Endothelial cell of umbilical vein (primary cell): ENCODE measurements at regions not wholly inside any gene's neighbourhood (a gene's known extent, or its start where the extent isn't known, plus 50 kb on each side); places are given as distances from the start of the nearest gene placed in this dataset.

Experiments
- BruUV-seq: library from RNA; stranded (reverse); fragments of 400-500 nt; replicated peaks from 2 replicates; lab custom pipeline; 2021; lab: Mats Ljungman, UMichigan
- CTCF ChIA-PET: fragments of 300-600, 350-600 bp; sonication (Branson Sonifier 250); formaldehyde crosslinking; loops from one replicate; lab custom pipeline; 2021; ENCODE audit warnings: antibody characterized with exemption, inconsistent platforms; lab: Charles Lee
- POLR2A ChIA-PET: fragments of 300-600, 350-600 bp; sonication (Branson Sonifier 250); formaldehyde crosslinking; loops from one replicate; lab custom pipeline; 2021; ENCODE audit warnings: antibody characterized with exemption, inconsistent platforms; lab: Charles Lee
- DNase-seq: peaks from one replicate; pipeline ENCODE4 v3.0.0-alpha.2; 2011; ENCODE audit warnings: low read depth, low spot score
- FAIRE-seq: peaks from 2 replicates; lab custom pipeline; 2011; peaks lifted over from hg19 to GRCh38; lab: Jason Lieb, UNC
- H2AFZ ChIP-seq: 2 replicates; pipeline ENCODE4 v1.6.0; 2012; ENCODE audit warnings: low read depth, low read length, control low read depth, inconsistent platforms
- H3K27ac ChIP-seq: 2 replicates; pipeline ENCODE4 v1.5.1; 2011; ENCODE audit warnings: low read depth, mild to moderate bottlenecking, control low read depth, low read length, moderate library complexity; ENCODE audit not compliant: insufficient read depth
- H3K27me3 ChIP-seq, 2 experiments: 2 replicates each; pipeline versions ENCODE4 v1.6.0 to v1.6.1; 2011; ENCODE audit warnings: low read length in 2 of 2, mixed read lengths in 1 of 2; ENCODE audit not compliant: control insufficient read depth in 2 of 2, insufficient read depth in 2 of 2
- H3K36me3 ChIP-seq, 2 experiments: 2 replicates in 1 of 2; 3 replicates in 1 of 2; pipeline ENCODE4 v1.5.1; 2011; ENCODE audit warnings: low read length in 2 of 2, mild to moderate bottlenecking in 1 of 2, moderate library complexity in 1 of 2; ENCODE audit not compliant: control insufficient read depth in 2 of 2, insufficient read depth in 2 of 2; ENCODE audit errors: extremely low read depth in 1 of 2
- H3K4me1 ChIP-seq: 3 replicates; pipeline ENCODE4 v1.5.1; 2011; ENCODE audit warnings: mild to moderate bottlenecking, low read length; ENCODE audit not compliant: control insufficient read depth, insufficient read depth; ENCODE audit errors: extremely low read depth
- H3K4me2 ChIP-seq: 2 replicates; pipeline ENCODE4 v1.6.1; 2011; ENCODE audit warnings: low read length, control low read depth, mixed read lengths; ENCODE audit not compliant: insufficient read depth
- H3K4me3 ChIP-seq, 3 experiments: fragments of 200-600 bp in 1 of 3; sonication (generic), shearing (Covaris generic) in 1 of 3; replicated peaks in 1 of 3; 2 replicates each; pipeline ENCODE4 v1.5.1; 2011 to 2016; ENCODE audit warnings: control low read depth in 3 of 3, low read length in 3 of 3, mild to moderate bottlenecking in 2 of 3, inconsistent platforms in 1 of 3, low read depth in 1 of 3, moderate library complexity in 1 of 3; ENCODE audit not compliant: insufficient read depth in 1 of 3
- H3K79me2 ChIP-seq: 2 replicates; pipeline ENCODE4 v1.6.0; 2012; ENCODE audit warnings: low read length, inconsistent platforms; ENCODE audit not compliant: control insufficient read depth, insufficient read depth
- H3K9ac ChIP-seq: replicated peaks from 2 replicates; pipeline ENCODE3; 2011; ENCODE audit warnings: low read length, control low read depth; ENCODE audit not compliant: insufficient read depth; ENCODE audit errors: extremely low read depth
- H3K9me1 ChIP-seq: replicated peaks from 3 replicates; pipeline ENCODE4 v1.6.0; 2011; ENCODE audit warnings: mild to moderate bottlenecking, low read length; ENCODE audit not compliant: control insufficient read depth, insufficient read depth; ENCODE audit errors: extremely low read depth
- H3K9me3 ChIP-seq: replicated peaks from 2 replicates; pipeline ENCODE4 v1.5.1; 2012; ENCODE audit warnings: low read length, inconsistent platforms; ENCODE audit not compliant: control insufficient read depth, insufficient read depth
- H4K20me1 ChIP-seq: replicated peaks from 2 replicates; pipeline ENCODE3; 2011; ENCODE audit warnings: mild to moderate bottlenecking, low read length; ENCODE audit not compliant: control insufficient read depth, insufficient read depth; ENCODE audit errors: extremely low read depth
- FOS ChIP-seq: IDR thresholded peaks from 2 replicates; pipeline ENCODE4 v1.6.1; 2011; ENCODE audit warnings: mild to moderate bottlenecking, low read length, moderate library complexity, borderline replicate concordance; ENCODE audit not compliant: insufficient read depth
- GATA2 ChIP-seq: IDR thresholded peaks from 2 replicates; pipeline ENCODE4 v1.7.0; 2011; ENCODE audit warnings: low read depth, mild to moderate bottlenecking, moderate library complexity, mixed read lengths, low read length; ENCODE audit not compliant: insufficient read length, insufficient read depth
- JUN ChIP-seq: IDR thresholded peaks from 2 replicates; pipeline ENCODE4 v1.6.1; 2011; ENCODE audit warnings: borderline replicate concordance, low read depth; ENCODE audit not compliant: insufficient read length, insufficient read depth
- MYC ChIP-seq: IDR thresholded peaks from one replicate; pipeline ENCODE4 v1.6.1; 2011; ENCODE audit warnings: mild to moderate bottlenecking, low read depth, low read length
- POLR2A ChIP-seq: IDR thresholded peaks from 2 replicates; pipeline ENCODE4 v1.6.1; 2012; ENCODE audit warnings: low read depth, mild to moderate bottlenecking, control low read depth, low read length
- POLR2AphosphoS5 ChIP-seq: IDR thresholded peaks from 2 replicates; pipeline ENCODE4 v1.6.1; 2012; ENCODE audit warnings: low read depth, mild to moderate bottlenecking, control low read depth, low read length, moderate library complexity; ENCODE audit not compliant: insufficient read depth
- dilution Hi-C: fragments of 300-500 bp; cut with MboI; formaldehyde crosslinking; loops from one replicate; pipeline ENCODE4 v1.15.0; 2019; ENCODE audit warnings: low sequenced_read_pairs; ENCODE audit not compliant: extremely low pct_ligation_motif_present
- intact Hi-C: fragments of 100-400 bp; cut with micrococcal nuclease; formaldehyde crosslinking; loops from one replicate; pipeline ENCODE4 v1.10.0; 2022
- TF ChIP-seq, protein P1 (sequence below): IDR thresholded peaks from 2 replicates; pipeline ENCODE4 v1.6.1; 2011; ENCODE audit not compliant: insufficient read depth, insufficient read length
- TF ChIP-seq, protein P2 (sequence below), 2 donors: IDR thresholded peaks; 1 replicate in 1 of 2; 2 replicates in 1 of 2; pipeline ENCODE4 v1.5.1; 2011; ENCODE audit warnings: low read length in 2 of 2, mild to moderate bottlenecking in 2 of 2, moderate library complexity in 2 of 2, control low read depth in 1 of 2, inconsistent platforms in 1 of 2, low read depth in 1 of 2; ENCODE audit not compliant: insufficient read depth in 1 of 2; ENCODE audit errors: extremely low read depth in 1 of 2

DNA sequence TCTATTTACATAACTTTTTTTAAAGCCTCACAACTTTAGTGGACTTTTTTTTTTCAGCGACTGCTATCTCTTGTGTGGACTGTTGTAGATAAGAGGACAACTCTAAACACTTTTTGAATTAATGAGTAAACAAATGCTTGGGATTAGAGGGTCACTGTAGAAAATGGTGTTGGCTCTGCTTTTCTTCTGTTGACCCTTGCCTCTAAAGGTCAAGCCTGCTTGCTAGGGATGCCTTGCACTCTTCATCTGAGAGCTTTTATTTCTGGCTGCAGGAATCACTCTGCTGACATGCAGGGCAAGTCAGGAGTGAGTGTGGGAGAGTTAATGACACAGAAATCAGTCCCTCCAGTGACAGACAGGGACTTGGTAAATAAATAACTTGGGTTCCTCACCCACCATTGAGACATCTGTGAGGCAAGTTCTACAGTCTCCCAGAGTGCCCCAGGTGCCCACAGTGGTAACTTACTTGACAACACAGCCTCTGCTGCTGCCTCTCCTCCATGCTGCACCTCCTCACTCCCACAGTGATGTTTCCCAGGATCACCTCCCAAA is 390.1 kb downstream of the IL20RB start:
- ChIA-PET POLR2A (no interaction called here), CTCF (no interaction called here)
- DNase-seq (no peak), FAIRE-seq (no peak)
- intact Hi-C loops (no loop called here), dilution Hi-C loops (no loop called here)
- H3K9me1 ChIP-seq: no peaks in the 10 kb centered on the region
- no peaks in the 10 kb centered on the region for H3K27me3 ChIP-seq
- H4K20me1 ChIP-seq: no peaks in the 10 kb centered on the region
- H3K27ac ChIP-seq: no peak overlapping the region
- no peak overlapping the region for H2AFZ ChIP-seq
- H3K9ac ChIP-seq: no peak overlapping the region
- no peaks in the 10 kb centered on the region for H3K9me3 ChIP-seq
- no TSS peak for BruUV-seq
- H3K79me2 ChIP-seq: no peaks in the 10 kb centered on the region
- H3K4me1 ChIP-seq: no peaks in the 10 kb centered on the region
- no peaks in the 10 kb centered on the region for H3K36me3 ChIP-seq
- TF ChIP-seq MYC (no peak), POLR2A (no peak), GATA2 (no peak)
- no peak overlapping the region for H3K4me3 ChIP-seq
- no peak overlapping the region for H3K4me2 ChIP-seq

DNA sequence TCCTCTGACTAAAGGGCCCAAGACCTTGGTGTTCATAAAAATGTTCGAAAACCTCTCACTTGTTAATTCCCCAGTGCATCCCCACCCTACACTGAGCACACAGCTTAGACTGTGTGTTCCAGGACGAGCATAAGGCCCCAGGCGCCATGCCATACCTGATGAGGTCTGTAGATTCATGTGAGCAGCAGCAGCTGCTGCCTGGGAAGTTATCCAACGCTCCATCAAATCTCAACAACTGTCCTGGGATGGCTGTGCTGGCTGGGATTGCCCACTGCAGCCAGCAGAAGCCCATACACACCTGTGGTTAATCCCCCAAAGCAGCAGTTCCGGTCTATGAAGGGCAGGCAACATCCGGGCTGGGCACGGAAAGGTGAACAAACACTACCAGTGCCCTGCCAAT is 391.2 kb downstream of the IL20RB start:
- Histone ChIP-seq H4K20me1 (no peaks in the 10 kb centered on the region), H3K27me3 (no peaks in the 10 kb centered on the region), H3K4me2 (no peak overlapping the region), H3K4me3 (no peak overlapping the region), H3K79me2 (no peaks in the 10 kb centered on the region), H3K36me3 (no peaks in the 10 kb centered on the region), H3K27ac (no peak overlapping the region), H2AFZ (no peak overlapping the region), H3K9me1 (no peaks in the 10 kb centered on the region), H3K9me3 (no peaks in the 10 kb centered on the region), H3K4me1 (no peaks in the 10 kb centered on the region), H3K9ac (no peak overlapping the region)
- no peak for DNase-seq
- dilution Hi-C loops (no loop called here), intact Hi-C loops (no loop called here)
- no TSS peak for BruUV-seq
- TF ChIP-seq JUN (no peak), FOS (no peak), GATA2 (no peak), POLR2A (no peak), MYC (no peak), POLR2AphosphoS5 (no peak)
- TF ChIP-seq, protein P1, sequence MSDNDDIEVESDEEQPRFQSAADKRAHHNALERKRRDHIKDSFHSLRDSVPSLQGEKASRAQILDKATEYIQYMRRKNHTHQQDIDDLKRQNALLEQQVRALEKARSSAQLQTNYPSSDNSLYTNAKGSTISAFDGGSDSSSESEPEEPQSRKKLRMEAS: no peak
- TF ChIP-seq, protein P2, sequence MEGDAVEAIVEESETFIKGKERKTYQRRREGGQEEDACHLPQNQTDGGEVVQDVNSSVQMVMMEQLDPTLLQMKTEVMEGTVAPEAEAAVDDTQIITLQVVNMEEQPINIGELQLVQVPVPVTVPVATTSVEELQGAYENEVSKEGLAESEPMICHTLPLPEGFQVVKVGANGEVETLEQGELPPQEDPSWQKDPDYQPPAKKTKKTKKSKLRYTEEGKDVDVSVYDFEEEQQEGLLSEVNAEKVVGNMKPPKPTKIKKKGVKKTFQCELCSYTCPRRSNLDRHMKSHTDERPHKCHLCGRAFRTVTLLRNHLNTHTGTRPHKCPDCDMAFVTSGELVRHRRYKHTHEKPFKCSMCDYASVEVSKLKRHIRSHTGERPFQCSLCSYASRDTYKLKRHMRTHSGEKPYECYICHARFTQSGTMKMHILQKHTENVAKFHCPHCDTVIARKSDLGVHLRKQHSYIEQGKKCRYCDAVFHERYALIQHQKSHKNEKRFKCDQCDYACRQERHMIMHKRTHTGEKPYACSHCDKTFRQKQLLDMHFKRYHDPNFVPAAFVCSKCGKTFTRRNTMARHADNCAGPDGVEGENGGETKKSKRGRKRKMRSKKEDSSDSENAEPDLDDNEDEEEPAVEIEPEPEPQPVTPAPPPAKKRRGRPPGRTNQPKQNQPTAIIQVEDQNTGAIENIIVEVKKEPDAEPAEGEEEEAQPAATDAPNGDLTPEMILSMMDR (IDR thresholded peaks at IDR 0.05; ENCODE audit: extremely low read depth in 1 of 2, insufficient read depth in 1 of 2, low read depth in 1 of 2, low read length in 2 of 2): no peak
- FAIRE-seq: no peak
- ChIA-PET POLR2A (no interaction called here), CTCF (no interaction called here)
